NB4 (cell line): ENCODE measurements at regions not wholly inside any gene's neighbourhood (a gene's known extent, or its start where the extent isn't known, plus 50 kb on each side); places are given as distances from the start of the nearest gene placed in this dataset.

Source experiments
- CTCF ChIP-seq: IDR thresholded peaks from one replicate; pipeline ENCODE4 v1.5.1; 2012; ENCODE audit warnings: low read depth, low read length
- MAX ChIP-seq: IDR thresholded peaks from 2 replicates; pipeline ENCODE4 v1.6.1; 2011; ENCODE audit warnings: low read depth, low read length
- POLR2A ChIP-seq: IDR thresholded peaks from 2 replicates; pipeline ENCODE4 v1.6.1; 2011; ENCODE audit warnings: mild to moderate bottlenecking; ENCODE audit not compliant: insufficient read length; ENCODE audit errors: extremely low read depth

- TF ChIP-seq CTCF (no peak), MAX (no peak), POLR2A (no peak)
Observed at GRCh38 chr5:108516785-108517184, 134.9 kb upstream of the FBXL17 start.
